Left ventricle myocardium superior (tissue), 1 donor: ENCODE measurements at regions not wholly inside any gene's neighbourhood (a gene's known extent, or its start where the extent isn't known, plus 50 kb on each side); places are given as distances from the start of the nearest gene placed in this dataset.

Source experiments
- ATAC-seq: fragments of 200-7000 bp; cut with Tn5 transposase; one replicate; pipeline ENCODE4 v1.9.1; 2020; ENCODE audit warnings: mild to moderate bottlenecking, moderate library complexity
- DNase-seq: peaks from one replicate; pipeline ENCODE4 v3.0.0-alpha.2; 2020
- intact Hi-C: fragments of 100-400 bp; cut with micrococcal nuclease; formaldehyde crosslinking; loops from one replicate; pipeline ENCODE4 v1.11.0; 2022
- donor health status: DM: no; HTN: yes; CAD: no; lungs with severe emphysema.

- ATAC-seq (peak; percentile 54), DNase-seq (no peak)
- intact Hi-C loops = no loop called here
These were observed 448.8 kb upstream of the CCDC196 start for GRCh38 chr14:66037361-66037760.

GRCh38 chr14:66038212-66038611, 448.0 kb upstream of the CCDC196 start:
- DNase-seq (no peak), ATAC-seq (peak; percentile 74)
- intact Hi-C loops = no loop called here

- no peak for DNase-seq
- intact Hi-C loops = no loop called here
- peak; percentile 92 for ATAC-seq
These were observed 447.6 kb upstream of the CCDC196 start for GRCh38 chr14:66038618-66039017.

GRCh38 chr14:66039495-66039894, 446.7 kb upstream of the CCDC196 start:
- DNase-seq (no peak), ATAC-seq (no peak)
- intact Hi-C loops = no loop called here

GRCh38 chr14:66041582-66041981, 444.6 kb upstream of the CCDC196 start:
- intact Hi-C loops = no loop called here
- DNase-seq (no peak), ATAC-seq (no peak)

DNA sequence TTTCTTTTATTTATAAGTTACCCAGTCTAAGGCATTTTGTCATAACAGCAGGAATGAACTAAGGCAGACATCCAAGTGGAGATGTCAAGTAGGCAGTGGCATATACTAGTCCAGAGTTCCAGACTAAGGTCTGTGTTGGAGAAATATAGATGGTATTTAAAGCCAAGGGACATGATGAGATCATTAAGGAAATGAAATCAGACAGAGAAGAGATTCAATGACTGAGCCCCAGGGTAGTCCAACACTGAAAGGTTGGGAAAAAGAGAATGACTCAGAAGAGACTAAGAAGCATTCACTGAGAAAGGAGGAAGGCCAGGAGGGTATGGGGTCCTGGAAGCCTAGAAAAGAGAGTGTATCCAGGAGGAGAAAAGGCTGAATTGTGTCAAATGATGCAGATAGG, 442.2 kb upstream of the CCDC196 start:
- no peak for ATAC-seq
- intact Hi-C loops = no loop called here
- DNase-seq = no peak

DNA sequence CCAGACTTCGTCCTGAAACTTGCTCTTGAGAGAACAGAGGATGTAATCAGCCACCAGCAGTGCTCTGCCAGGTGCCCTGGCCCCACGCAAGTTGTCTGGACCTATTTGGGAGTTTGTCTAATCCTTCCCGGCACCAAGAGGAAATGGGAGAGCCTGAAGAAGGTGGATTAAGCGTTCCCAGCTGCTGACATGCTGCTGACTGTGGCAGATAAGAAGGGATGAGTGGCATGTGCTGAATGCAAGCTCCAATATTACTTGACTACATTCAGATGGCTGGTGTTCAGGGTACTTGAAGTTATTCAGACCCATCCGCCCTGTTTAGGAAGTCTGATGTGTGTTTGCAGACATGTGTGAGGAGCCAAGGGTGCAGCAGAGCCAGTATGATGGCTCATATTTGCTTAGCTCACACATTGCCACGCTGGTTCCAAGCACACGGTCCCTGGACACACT, 440.6 kb upstream of the CCDC196 start:
- DNase-seq (peak; percentile 70), ATAC-seq (peak; percentile 96)

GRCh38 chr14:66046035-66046434, 440.1 kb upstream of the CCDC196 start:
- no peak for DNase-seq
- peak; percentile 8 for ATAC-seq
- intact Hi-C loops = no loop called here

More for the DNA sequence above, 440.6 kb upstream of the CCDC196 start:
- intact Hi-C loops = no loop called here

- DNase-seq (no peak), ATAC-seq (peak; percentile 55)
- intact Hi-C loops = no loop called here
These were observed 439.6 kb upstream of the CCDC196 start for GRCh38 chr14:66046591-66046990.

- ATAC-seq (no peak), DNase-seq (no peak)
- intact Hi-C loops = no loop called here
These were observed 429.8 kb upstream of the CCDC196 start for GRCh38 chr14:66056268-66056907.

DNA sequence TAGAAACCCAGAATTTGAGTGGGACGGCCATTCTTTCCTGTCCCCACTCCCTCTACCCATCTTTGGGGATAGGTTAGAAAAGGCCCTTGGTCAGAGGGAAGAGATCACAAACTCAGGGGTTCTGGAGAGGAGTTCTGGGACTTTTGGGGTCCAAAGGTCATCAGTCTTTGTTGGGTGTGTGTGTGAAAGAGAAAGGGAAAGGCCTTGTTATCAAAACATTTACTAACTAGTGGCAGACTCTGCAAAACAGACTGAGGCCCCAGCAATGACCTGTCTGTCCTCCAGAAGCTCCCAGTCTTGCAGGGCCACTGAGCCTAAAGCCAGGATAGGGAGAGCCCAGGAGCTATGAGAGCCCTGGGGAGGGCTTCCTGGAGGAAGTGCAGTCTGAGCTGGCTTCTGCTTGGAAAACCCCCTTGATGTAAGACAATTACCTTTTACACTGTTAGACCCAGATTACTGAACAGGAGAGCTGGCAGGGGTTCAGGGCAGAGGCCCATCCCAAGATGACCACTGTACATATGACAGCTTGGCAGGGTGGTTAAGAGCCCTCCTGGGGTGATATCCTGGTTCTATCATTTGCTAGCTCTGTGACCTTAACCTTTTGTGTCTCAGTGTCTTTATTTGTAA, 429.1 kb upstream of the CCDC196 start:
- intact Hi-C loops = no loop called here
- no peak for DNase-seq
- ATAC-seq = no peak

- intact Hi-C loops = no loop called here
- DNase-seq = no peak
- ATAC-seq = no peak
These were observed 421.0 kb upstream of the CCDC196 start for GRCh38 chr14:66065188-66065587.

DNA sequence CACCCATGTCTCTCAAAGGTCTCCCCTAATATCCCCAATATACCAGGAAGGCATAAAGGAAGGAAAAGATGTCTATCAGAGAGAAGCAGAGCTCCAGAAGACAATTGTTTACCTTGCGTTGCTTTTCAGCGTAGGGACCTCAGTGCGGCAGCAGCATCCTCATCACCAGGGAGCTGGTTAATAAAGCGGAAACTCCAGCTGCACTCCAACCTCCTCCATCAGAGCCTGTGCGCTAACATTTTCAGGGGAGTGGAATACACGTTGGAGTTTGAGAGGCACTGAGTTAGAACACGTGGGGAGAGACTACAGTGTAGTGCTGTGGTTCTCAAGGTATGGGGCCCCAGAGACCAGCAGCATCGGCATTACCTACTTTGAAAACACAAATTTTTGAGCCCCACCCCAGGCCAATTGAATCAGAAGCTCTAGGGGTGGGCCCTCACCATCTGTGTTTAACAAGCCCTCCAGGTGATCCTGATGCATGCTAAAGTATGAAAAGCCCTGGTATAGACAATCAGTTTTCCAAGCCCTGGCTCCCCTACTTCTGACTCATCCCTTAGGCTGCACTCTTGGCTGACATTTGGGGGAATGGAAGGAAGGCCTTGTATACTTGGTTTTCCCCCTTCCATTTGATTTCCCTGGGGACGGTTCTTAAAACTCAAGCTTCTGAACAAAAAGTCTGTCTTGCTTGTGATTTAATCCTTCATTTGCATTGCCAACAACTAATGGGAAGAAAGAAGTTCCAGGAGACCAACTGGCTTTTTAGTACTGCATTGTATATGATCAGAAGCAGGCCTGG, 419.0 kb upstream of the CCDC196 start:
- intact Hi-C loops = no loop called here
- DNase-seq (no peak), ATAC-seq (no peak)

DNA sequence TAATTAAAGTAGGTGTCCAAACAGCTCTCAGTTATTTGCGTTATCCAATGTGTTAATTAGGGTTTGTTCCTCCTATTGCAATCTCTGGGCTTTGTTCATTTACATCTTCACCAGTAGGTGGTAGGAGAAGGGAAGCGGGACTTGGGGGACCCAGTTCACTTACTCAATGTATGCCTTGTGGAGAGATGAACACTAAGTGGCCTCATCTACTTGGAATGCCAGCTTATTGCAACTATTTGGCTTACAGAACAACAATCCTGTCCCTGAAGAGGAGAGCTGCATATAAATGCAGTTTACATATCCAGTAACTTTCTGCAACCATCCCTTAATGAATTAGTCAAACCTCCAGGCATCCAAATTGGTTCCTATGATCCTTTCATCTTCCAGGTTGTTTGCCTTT, 417.1 kb upstream of the CCDC196 start:
- ATAC-seq = no peak
- intact Hi-C loops = no loop called here
- DNase-seq = no peak

- intact Hi-C loops = no loop called here
- ATAC-seq (no peak), DNase-seq (no peak)
These were observed 416.2 kb upstream of the CCDC196 start for GRCh38 chr14:66069830-66070541.

GRCh38 chr14:66070542-66071319, 415.4 kb upstream of the CCDC196 start:
- ATAC-seq (peak; percentile 62), DNase-seq (peak; percentile 50)
- intact Hi-C loops = no loop called here

DNA sequence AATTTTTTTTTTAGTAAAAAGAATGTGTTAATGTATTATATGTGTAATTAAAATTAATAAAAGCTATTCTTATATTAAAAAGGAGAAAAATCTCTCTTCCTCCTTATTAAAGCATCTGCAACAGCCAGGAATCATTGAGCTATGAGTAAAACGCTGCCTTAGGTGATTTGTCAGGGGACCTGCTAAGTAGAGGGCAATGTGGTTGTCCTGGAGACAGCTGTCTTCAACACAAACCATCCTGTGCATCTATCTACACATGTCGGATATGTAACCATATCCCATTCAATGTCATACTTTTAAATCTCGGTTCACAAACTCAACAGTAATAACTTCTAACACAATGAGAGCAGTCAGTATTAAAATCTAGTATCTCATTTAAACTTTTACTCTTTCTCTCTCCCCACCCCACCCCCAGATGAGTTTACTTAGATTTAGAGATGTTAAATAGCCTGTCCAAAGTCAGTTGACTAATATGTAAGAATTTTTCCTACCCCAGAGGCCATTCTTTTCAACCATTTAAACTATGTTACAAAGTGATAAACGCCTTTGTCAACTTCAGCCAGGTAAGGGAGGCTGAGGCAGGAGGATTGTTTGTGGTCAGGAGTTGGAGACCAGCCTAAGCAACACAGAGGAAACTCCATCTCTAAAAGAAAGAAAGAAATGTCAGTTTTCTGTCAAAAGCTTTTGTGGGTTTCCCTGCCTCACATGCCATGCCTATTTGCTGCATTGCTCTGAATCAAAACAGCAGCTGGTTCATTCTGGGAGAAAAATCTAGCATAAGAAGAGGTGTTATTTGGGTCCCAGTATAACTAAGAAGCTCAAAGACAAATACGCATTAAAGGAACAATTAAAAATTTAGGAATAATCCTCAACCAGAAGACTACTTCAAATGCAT, 413.7 kb upstream of the CCDC196 start:
- no peak for ATAC-seq
- DNase-seq = no peak
- intact Hi-C loops = no loop called here

- no peak for ATAC-seq
- DNase-seq = no peak
- intact Hi-C loops = no loop called here
These were observed 411.6 kb upstream of the CCDC196 start for GRCh38 chr14:66074537-66074936.
